Fibroblast of the aortic adventitia (primary cell): ENCODE measurements at regions not wholly inside any gene's neighbourhood (a gene's known extent, or its start where the extent isn't known, plus 50 kb on each side); places are given as distances from the start of the nearest gene placed in this dataset.

Source experiments
- DNase-seq: peaks from one replicate; pipeline ENCODE4 v3.0.0-alpha.2; 2010; ENCODE audit warnings: low read depth
- H3K4me3 ChIP-seq: 2 replicates; pipeline ENCODE4 v1.5.1; 2011; ENCODE audit warnings: low read depth, mild to moderate bottlenecking, control low read depth, low read length, moderate library complexity
- TF ChIP-seq, protein P1 (sequence below): IDR thresholded peaks from 2 replicates; pipeline ENCODE4 v1.5.1; 2011; ENCODE audit warnings: mild to moderate bottlenecking, low read length, control low read depth, inconsistent platforms; ENCODE audit not compliant: insufficient read depth

DNA sequence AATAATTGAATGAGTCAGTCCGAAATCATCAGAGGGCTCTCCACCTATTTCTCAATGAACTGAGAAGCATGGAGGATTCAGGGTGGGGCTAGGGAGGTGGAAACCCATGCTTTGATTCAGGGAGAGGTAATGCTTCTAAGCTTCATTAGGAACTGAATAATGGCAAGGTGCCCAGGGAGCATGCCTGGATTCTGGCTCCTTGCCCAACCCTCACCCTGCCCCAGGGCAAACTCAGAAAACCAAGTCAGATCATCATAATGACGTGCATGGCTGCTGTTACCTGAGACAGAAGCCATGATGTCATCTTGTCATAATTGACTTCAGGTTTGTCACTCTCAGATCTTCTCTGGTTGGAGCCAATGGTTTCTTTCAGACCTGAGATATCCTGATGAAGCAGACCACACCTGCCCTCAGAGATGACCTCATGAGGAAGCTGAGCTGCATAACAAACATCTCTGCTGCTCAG lies 199.6 kb downstream of the SYK start:
- H3K4me3 ChIP-seq: no peak overlapping the region

DNA sequence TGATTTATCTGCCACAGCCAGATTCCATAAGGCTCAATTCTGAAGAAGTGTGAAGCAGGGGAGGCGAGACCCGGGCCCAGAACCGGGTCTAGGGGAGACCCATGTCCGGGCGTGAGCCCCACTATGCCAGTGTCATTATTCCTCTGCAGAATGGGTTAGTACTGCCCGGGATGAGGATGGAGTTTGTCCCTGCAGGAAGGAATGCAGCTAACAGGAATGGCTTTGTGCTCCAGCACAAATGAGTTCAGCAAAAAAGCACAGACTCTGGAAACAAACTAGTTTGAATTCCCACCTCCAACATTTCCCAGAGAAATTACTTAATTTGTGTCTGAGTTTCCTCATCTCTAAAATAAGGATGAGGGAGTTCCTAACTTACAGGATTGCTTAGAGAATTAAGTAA lies 202.9 kb downstream of the SYK start:
- TF ChIP-seq, protein P1, sequence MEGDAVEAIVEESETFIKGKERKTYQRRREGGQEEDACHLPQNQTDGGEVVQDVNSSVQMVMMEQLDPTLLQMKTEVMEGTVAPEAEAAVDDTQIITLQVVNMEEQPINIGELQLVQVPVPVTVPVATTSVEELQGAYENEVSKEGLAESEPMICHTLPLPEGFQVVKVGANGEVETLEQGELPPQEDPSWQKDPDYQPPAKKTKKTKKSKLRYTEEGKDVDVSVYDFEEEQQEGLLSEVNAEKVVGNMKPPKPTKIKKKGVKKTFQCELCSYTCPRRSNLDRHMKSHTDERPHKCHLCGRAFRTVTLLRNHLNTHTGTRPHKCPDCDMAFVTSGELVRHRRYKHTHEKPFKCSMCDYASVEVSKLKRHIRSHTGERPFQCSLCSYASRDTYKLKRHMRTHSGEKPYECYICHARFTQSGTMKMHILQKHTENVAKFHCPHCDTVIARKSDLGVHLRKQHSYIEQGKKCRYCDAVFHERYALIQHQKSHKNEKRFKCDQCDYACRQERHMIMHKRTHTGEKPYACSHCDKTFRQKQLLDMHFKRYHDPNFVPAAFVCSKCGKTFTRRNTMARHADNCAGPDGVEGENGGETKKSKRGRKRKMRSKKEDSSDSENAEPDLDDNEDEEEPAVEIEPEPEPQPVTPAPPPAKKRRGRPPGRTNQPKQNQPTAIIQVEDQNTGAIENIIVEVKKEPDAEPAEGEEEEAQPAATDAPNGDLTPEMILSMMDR: peak; percentile 21
- DNase-seq: no peak
- H3K4me3 ChIP-seq: no peak overlapping the region

More for the DNA sequence above, 199.6 kb downstream of the SYK start:
- TF ChIP-seq, protein P1: no peak
- DNase-seq: peak; percentile 59

DNA sequence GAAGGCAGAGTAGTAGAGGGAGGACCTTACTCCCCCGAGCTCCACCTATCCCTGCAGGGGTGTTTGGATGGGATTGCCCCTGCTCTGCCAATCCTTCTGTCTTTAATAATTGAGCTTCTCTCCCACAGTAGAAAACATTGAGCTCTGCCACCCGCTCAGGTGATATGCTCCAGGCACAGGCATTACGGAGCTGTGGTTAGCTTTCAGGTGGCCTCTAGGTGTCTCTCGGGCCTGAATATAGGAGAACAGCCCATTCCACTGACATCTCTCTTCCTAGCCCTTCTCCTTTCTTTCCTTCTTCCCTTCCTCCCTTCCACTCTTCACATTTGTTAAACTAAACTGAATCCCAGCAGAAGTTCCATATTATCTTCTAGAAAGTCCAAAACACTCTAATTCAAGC lies 203.4 kb downstream of the SYK start:
- DNase-seq: no peak
- TF ChIP-seq, protein P1: no peak
- H3K4me3 ChIP-seq: no peak overlapping the region

DNA sequence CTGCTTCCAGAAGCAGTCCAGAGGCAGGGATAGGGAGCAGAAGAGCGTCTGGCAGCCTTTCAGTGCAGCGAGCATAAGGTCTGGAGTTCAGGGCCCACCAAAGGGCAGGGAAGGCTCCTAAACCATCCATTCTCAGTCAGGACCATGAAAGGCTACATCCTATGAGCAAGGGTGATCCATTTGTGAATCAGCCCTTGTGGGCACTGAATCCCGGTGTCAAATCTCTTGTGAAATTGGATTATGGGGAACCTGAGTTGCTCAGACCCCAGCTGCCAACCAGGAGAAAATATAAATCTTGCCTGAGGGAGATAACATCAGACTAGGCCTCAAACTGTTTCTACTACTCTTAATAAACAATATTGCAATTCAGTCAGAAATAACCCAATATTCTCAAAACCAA lies 204.4 kb downstream of the SYK start:
- DNase-seq: no peak
- TF ChIP-seq, protein P1: no peak
- H3K4me3 ChIP-seq: no peak overlapping the region

DNA sequence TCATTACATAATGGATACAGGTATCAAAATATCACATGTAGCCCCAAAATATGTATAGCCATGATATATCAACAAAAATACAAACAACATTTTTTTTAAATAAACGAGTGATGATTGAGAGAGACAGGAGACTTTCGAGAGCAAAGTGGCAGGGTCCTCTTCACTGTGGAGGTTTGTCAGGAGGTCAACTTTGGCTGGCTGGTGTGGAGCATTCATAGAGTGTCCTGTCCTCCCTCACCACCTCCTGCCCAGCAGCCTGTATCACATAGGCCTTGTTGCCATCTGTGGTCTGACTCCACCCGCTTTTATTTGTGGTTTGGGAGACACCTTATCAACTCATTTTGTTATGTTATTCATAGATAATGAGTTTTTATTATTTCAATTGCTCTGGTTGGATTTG lies 206.9 kb downstream of the SYK start:
- DNase-seq: no peak
- TF ChIP-seq, protein P1: no peak
- no peak overlapping the region for H3K4me3 ChIP-seq

DNA sequence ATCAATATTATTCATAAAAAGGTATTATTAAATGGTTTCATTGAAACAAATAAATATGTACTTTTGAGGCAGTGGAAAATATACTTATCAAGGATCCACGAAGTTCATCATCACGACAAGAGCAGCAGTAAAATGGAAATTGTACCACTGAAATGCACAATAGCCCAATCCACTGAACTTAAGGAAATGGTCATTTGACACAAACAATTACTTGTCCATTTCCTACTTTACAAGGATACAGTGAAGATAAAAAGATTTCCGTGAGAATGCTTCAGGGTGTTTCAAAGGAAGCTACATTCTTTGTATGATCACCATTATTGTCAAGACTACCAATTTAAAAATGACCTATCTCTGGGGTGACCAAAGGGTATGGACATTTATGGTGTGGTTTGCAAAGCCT lies 210.3 kb downstream of the SYK start:
- no peak overlapping the region for H3K4me3 ChIP-seq
- no peak for DNase-seq
- TF ChIP-seq, protein P1: no peak
